ENCODE measurements at regions not wholly inside any gene's neighbourhood (a gene's known extent, or its start where the extent isn't known, plus 50 kb on each side); places are given as distances from the start of the nearest gene placed in this dataset.

DNA sequence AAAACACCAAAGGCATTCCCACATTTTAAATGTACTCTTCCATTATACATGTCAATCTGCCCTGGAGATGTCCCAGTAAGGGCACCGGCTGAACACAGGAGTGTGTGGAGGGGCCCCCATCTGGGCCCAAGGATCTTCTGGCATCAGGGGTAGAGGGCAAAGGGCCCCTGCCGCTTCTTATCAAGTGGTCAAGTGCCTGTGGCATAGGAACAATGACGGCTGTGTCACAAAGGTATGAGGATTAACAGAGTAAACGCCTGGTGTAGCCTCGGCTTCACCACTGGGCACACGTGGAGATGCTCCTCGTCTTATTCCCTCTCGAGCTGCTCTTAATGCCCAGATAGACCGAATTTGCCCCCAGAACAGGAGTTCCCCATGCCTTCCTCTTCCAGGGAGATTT is 169.7 kb upstream of the GLI2 start:
- Histone ChIP-seq H3K9ac (ENCODE audit: low read depth, low read length) (no peak overlapping the region), H3K9me3 (ENCODE audit: control insufficient read depth, insufficient read depth, low read length) (no peaks in the 10 kb centered on the region), H3K36me3 (ENCODE audit: insufficient read depth, low read length) (no peaks in the 10 kb centered on the region), H3K4me1 (ENCODE audit: insufficient read depth, low read length) (peaks cover 5% of the 10 kb centered on the region)

DNA sequence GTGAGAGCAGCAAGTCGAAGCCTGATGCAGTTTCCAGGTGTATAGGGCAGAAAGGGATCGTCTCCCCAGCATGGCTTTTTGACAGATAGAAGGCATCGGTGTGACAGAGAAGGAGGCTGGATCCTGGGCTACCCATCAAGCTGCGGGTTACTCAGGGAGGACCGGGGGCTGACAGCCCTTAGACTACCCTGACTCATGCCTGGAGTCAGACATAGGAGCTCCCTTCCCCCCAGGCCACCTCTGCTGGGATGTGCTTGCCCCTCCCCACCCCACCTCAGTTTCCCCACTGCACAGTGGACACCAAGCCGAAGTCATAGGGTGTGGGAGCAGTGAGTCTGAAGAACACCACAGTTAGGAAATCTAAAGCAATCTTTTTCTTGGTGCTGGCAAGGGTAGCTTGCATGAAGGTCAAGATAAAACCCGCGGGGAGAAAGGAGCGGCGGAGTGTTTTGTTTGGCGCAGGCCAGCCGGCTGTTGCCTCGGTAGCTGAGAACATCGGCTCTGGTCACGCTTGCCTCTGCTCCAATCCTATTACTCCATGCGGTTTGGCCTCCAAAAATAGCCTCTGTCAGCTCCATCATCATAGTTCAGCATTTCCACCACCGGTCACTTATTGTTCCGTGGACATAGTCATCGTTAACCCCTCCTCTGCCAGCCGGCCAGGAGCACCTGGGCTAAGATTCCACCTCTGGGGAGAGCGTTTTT is 169.2 kb upstream of the GLI2 start:
- no peak overlapping the region for H3K9ac ChIP-seq (ENCODE audit: low read depth, low read length)
- H3K4me1 ChIP-seq (ENCODE audit: insufficient read depth, low read length), result peaks cover 5% of the 10 kb centered on the region
- no peaks in the 10 kb centered on the region for H3K36me3 ChIP-seq (ENCODE audit: insufficient read depth, low read length)
- H3K9me3 ChIP-seq (ENCODE audit: control insufficient read depth, insufficient read depth, low read length), result no peaks in the 10 kb centered on the region

DNA sequence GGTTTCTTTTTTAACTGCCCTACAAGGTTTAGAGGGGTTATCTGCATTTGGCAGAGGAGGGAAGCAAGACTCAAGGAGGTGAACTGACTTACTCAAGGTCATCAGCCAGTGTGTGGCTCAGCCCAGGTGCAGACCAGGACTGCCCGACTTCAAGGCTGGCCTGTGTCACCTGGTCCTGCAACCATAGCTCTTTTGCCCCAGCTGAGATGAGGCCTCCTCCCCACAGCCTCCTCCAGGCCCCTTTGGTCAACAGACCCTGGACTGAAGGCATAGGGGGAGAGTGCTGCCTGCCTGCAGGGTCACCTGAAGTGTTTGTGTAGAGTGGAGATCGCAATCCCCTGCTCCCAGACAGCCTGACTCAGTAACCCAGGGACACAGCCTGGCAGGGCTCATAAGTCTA is 168.5 kb upstream of the GLI2 start:
- Histone ChIP-seq H3K36me3 (ENCODE audit: insufficient read depth, low read length) (no peaks in the 10 kb centered on the region), H3K9me3 (ENCODE audit: control insufficient read depth, insufficient read depth, low read length) (no peaks in the 10 kb centered on the region), H3K4me1 (ENCODE audit: insufficient read depth, low read length) (peaks cover 5% of the 10 kb centered on the region), H3K9ac (ENCODE audit: low read depth, low read length) (no peak overlapping the region)

DNA sequence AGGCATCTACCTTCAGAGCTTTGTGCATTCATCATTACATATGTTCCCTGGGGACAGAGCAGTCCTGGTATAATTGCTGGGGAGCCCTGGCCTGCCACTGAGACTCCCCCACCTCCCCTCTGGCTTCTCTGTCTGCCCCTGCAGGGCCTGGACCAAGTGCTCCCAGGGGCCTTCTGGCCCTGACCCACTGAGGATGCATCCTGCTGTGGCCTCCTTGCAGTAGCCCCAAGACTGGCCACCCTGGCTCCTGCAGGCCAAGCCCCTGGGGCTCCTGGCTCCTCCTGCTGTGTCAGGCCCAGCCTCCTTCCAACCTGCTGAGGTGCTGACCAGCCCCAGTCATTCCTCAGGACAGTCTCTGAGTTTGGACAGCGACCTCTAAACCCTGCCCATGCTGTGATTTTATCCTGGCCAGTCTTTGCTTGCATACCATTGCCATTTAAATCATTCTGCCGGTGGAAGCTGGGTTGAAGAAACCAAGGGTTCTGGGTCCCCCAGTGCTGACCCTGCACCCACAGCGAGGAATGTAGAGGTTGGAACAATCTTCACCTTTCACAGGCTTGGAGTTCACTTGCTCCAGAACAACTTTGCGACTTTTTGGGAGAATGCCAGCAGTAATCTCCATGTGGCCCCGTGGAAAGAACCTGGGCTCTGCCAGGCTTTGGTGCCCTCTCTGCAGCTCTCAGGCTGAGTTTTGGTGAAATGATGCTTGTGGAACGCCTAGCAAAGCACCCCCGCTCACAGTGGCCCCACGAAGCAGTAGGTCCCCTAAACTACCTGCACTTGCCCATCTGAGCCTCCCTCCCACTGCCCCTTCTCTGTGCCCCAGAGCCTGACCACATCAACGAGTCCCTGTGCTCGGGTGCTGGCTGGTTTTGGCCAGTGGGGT is 167.3 kb upstream of the GLI2 start:
- no peak overlapping the region for H3K9ac ChIP-seq (ENCODE audit: low read depth, low read length)
- no peaks in the 10 kb centered on the region for H3K36me3 ChIP-seq (ENCODE audit: insufficient read depth, low read length)
- peaks cover 5% of the 10 kb centered on the region for H3K4me1 ChIP-seq (ENCODE audit: insufficient read depth, low read length)
- no peaks in the 10 kb centered on the region for H3K9me3 ChIP-seq (ENCODE audit: control insufficient read depth, insufficient read depth, low read length)

DNA sequence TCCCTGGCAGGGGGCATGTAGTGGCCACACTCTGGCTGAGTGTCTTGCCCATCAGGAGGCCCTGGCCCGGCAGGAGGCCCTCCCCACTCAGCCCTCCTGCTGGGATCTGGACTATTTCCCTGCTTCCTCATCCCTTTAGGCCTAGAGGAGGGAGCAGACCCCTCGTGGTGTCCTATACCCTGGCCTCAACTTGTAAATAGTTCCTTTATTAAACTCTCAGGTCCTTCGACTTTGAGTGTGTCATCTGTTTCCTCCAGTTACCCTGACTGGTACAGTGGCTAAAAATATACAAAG is 166.7 kb upstream of the GLI2 start:
- peaks cover 5% of the 10 kb centered on the region for H3K4me1 ChIP-seq (ENCODE audit: insufficient read depth, low read length)
- H3K36me3 ChIP-seq (ENCODE audit: insufficient read depth, low read length), result no peaks in the 10 kb centered on the region
- no peaks in the 10 kb centered on the region for H3K9me3 ChIP-seq (ENCODE audit: control insufficient read depth, insufficient read depth, low read length)
- no peak overlapping the region for H3K9ac ChIP-seq (ENCODE audit: low read depth, low read length)

DNA sequence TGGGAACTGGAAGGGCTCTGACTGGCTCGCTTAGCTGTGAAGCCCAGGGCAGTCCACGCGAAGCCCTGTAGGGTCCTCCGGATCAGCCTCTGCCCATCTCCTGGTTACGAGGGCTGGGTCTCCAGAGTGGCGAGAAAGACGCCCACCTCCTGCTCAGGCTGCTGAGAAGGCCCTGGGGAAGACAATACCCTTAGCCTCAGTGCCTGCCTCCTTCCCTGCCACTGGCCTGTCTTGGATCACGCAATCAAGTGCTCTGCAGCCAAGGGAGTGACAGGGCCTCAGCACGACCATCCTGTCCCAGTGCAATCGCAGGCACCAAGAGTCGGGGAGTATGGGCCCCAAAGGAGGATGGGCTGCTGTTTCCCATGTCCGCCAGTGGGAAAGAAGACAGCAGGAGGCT is 165.7 kb upstream of the GLI2 start:
- H3K4me1 ChIP-seq (ENCODE audit: insufficient read depth, low read length), result no peaks in the 10 kb centered on the region
- no peak overlapping the region for H3K9ac ChIP-seq (ENCODE audit: low read depth, low read length)
- H3K9me3 ChIP-seq (ENCODE audit: control insufficient read depth, insufficient read depth, low read length), result no peaks in the 10 kb centered on the region
- H3K36me3 ChIP-seq (ENCODE audit: insufficient read depth, low read length), result no peaks in the 10 kb centered on the region

DNA sequence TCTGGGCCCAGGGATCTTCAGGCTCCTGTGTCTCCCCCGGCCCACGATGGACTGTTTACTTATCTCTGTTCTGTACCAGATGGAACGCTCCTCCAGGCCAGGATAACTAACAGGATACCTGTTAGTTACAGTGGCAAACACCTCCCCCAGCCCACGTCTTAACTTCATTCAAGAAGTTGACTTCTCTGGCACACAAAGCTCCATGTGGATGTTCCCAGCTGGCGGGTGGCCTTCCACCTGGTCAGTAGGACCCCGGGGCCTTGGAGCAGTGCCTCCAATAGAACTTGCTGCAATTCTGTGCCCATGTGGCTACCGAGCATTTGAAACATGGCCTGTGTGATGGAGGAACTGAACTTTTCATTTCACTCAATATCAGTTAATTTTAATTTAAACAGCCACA is 165.1 kb upstream of the GLI2 start:
- H3K4me1 ChIP-seq (ENCODE audit: insufficient read depth, low read length), result no peaks in the 10 kb centered on the region

DNA sequence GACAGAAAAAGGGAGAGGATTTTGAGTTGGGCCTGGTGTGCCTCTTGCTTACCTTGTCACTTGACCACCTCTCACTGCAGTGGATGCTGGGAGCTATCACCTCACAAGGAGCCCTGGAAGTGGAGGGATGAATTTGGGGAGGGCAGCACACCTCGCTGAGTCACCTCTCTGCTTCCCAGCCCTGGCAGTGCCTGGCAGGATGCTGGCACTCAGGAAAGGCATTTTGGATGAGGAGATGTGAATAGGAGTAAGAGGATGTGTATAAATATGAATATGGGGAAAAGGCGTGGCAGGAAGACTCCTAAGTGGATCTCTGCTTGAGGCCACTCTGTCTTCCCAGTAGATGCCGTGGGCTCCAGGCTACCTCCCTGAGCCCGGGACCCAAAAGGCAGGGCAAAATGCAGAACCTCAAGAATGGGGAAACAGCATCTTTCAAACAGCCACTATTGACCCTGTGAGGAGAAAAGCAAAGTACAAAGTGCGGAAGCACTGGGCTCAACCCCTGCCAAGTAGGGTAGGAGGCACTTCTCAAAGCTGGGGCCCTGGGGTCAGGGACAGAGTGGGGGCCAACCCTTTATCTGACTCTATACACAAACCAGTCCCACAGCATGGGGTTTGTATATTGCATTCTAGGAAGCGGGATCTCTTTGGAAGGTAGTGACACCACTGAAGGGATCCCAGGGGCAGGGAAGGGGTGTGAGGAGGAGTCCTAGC is 164.5 kb upstream of the GLI2 start:
- no peak overlapping the region for H3K9ac ChIP-seq (ENCODE audit: low read depth, low read length)
- H3K36me3 ChIP-seq (ENCODE audit: insufficient read depth, low read length), result no peaks in the 10 kb centered on the region
- no peaks in the 10 kb centered on the region for H3K4me1 ChIP-seq (ENCODE audit: insufficient read depth, low read length)
- H3K9me3 ChIP-seq (ENCODE audit: control insufficient read depth, insufficient read depth, low read length), result no peaks in the 10 kb centered on the region

More for the DNA sequence above, 165.1 kb upstream of the GLI2 start:
- Histone ChIP-seq H3K36me3 (ENCODE audit: insufficient read depth, low read length) (no peaks in the 10 kb centered on the region), H3K9me3 (ENCODE audit: control insufficient read depth, insufficient read depth, low read length) (no peaks in the 10 kb centered on the region), H3K9ac (ENCODE audit: low read depth, low read length) (no peak overlapping the region)

DNA sequence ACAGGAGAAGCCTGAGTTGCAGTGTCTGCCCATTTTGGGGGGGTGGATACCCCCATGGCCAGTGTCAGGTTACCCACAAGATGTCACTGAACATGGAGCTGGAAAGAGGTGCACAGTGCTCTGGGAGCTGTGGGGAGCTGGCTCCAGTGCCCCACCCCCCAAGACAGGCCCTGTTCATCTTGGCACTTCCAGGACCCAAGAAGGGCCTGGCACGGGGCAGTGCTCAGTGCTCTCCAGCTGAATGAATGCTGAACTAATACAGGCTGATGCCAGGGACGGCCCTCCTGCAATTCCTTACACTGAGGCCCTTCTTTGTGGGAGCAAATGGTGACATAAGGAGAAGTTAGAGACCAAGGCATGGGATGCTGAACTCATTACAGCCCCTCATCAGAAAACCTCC is 163.4 kb upstream of the GLI2 start:
- Histone ChIP-seq H3K4me1 (ENCODE audit: insufficient read depth, low read length) (peaks cover 2% of the 10 kb centered on the region; the same call in 1 of the 2 replicates), H3K9me3 (ENCODE audit: control insufficient read depth, insufficient read depth, low read length) (no peaks in the 10 kb centered on the region), H3K9ac (ENCODE audit: low read depth, low read length) (no peak overlapping the region), H3K36me3 (ENCODE audit: insufficient read depth, low read length) (no peaks in the 10 kb centered on the region)

DNA sequence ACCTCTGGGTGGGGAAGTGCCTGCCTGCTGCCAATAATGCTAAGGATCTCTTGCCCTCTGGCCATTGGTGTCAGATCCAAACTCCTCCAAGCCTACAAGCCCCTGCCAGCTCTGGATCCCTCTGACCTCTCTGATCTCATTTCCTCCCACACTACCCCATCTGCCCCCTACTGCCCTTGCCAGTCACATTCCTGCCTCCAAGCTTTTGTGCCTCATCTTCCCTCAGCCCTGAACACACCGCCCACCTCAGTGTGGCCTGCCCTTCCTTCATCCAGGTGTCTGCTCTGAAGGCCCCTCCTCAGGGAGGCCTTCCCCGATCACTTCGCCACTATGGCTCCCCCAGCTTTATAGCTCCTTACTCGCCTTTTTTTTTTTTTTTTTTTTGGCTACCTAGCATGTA is 161.0 kb upstream of the GLI2 start:
- peaks cover 3% of the 10 kb centered on the region; the same call in 1 of the 2 replicates for H3K4me1 ChIP-seq (ENCODE audit: insufficient read depth, low read length)
- H3K9ac ChIP-seq (ENCODE audit: low read depth, low read length), result no peak overlapping the region
- no peaks in the 10 kb centered on the region for H3K9me3 ChIP-seq (ENCODE audit: control insufficient read depth, insufficient read depth, low read length)
- no peaks in the 10 kb centered on the region for H3K36me3 ChIP-seq (ENCODE audit: insufficient read depth, low read length)

DNA sequence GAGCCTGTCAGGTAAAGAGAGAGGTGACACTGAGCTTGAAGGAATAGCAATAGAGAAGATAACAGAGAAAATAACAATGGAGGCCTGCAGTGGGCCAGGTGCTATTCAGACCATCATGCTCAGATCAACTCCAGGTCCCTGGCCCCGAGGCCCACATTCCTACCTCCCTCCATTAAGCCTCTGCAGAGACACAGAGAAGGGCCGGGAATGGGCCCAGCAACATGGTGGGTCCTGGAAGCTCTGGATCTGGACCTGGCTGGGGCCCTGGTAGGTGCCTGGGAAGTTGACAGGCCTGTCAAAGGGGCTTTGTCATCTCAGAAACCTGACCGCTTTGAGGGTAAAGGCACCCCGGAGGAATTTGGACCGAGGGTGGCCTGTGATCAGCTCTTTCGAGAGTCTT is 159.7 kb upstream of the GLI2 start:
- Histone ChIP-seq H3K4me1 (ENCODE audit: insufficient read depth, low read length) (peaks cover 3% of the 10 kb centered on the region; the same call in 1 of the 2 replicates), H3K9me3 (ENCODE audit: control insufficient read depth, insufficient read depth, low read length) (no peaks in the 10 kb centered on the region), H3K36me3 (ENCODE audit: insufficient read depth, low read length) (no peaks in the 10 kb centered on the region), H3K9ac (ENCODE audit: low read depth, low read length) (no peak overlapping the region)

DNA sequence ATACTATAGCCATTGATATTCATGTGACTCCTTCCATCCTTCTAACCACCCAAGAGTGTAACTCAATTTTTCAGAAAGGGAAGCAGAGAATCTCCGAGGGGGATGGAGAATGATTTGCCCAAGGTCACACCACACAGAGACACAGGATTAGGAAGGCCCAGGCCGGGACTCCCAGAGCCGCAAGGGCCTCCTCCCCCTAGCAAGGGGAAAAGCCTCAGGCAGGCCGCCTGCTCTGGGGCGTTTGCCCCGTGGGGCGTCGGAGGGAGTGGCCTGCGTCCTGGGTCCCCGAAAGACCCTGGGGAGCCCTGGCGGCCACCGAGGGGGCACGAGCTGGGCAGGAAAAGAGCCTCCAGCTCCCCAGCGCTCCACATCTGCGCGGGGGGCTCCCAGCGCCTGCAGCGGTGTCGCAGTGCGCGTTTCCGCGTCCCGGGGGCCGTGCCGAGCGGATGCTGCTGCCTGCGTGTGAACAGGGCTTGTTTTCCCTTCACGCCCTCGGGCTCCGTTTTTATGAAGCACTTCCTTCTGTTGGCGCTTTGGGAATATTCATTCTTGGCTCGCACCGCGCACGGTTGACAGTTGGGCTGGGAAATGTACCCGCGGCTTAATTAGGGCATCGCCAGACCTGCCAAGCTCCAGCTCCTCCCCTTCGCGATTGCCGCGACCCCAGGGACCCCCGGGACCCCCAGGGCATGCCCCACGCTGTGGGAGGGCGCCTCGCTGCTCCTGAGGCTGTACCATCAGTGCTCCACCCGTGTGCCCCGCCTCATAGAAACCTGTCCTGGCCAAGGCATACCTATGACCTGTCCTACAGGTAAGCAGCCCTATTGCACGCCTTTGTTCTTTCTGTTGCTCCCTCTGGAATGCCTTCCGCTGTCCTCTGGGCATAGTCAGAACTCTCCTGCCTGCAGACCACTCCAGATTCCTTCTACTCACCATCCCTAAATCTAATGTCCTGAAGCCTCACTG is 158.9 kb upstream of the GLI2 start:
- H3K9ac ChIP-seq (ENCODE audit: low read depth, low read length), result peak overlapping the region; percentile 33
- no peaks in the 10 kb centered on the region for H3K9me3 ChIP-seq (ENCODE audit: control insufficient read depth, insufficient read depth, low read length)
- H3K4me1 ChIP-seq (ENCODE audit: insufficient read depth, low read length), result peaks cover 3% of the 10 kb centered on the region; the same call in 1 of the 2 replicates
- H3K36me3 ChIP-seq (ENCODE audit: insufficient read depth, low read length), result no peaks in the 10 kb centered on the region

DNA sequence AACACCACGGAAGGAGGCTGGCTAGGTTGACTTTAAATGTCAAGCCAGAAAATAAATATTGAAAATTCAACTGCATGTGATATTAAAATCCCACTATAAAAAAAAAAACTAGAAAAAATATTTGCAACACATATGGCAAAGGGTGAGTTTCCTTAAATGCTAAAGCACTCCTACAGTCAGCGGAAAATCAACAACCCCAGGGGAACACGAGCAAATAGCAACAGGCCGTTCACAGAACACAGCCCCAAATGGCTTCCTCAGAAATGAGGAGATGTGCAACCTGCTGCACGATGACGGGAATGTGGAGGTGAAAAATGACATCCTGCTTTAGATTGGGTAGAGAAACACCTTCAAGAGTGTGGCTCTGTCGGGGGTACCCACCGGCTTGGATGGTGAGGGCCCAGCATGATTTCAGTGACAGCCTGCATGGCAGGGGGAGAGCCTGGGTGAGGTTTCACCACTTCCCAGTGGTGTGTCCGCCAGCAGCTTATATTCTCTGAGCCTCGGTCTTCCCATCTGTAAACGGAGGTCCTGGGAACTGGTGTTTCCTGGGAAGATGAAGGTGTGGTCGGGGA is 157.9 kb upstream of the GLI2 start:
- Histone ChIP-seq H3K9me3 (ENCODE audit: control insufficient read depth, insufficient read depth, low read length) (no peaks in the 10 kb centered on the region), H3K36me3 (ENCODE audit: insufficient read depth, low read length) (no peaks in the 10 kb centered on the region), H3K4me1 (ENCODE audit: insufficient read depth, low read length) (peaks cover 3% of the 10 kb centered on the region; the same call in 1 of the 2 replicates), H3K9ac (ENCODE audit: low read depth, low read length) (no peak overlapping the region)
